ENCODE measurements at regions not wholly inside any gene's neighbourhood (a gene's known extent, or its start where the extent isn't known, plus 50 kb on each side); places are given as distances from the start of the nearest gene placed in this dataset.

DNA sequence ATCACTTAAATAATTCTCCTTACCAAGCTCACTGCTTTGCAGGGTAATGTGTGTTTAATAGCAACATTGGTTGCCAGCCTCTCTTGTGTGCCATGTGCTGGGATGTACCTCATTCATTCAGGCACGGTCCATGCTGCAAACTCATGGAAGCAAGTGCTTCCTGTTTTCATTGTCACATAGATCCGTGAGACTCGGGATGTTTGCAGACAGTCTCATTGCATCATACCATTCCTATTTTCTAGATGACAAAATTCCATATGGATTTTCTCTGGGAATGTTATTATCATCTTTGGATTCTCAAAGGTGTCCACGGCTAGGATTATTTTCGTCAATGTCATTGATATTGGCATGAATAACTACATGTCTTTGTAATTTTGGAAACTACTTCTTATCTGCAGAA lies 60.0 kb upstream of the HDAC4 start:
- TF ChIP-seq POLR2A (IDR thresholded peaks at IDR 0.05) (no peak), EP300 (IDR thresholded peaks at IDR 0.05) (no peak)
- TF ChIP-seq, protein P1, sequence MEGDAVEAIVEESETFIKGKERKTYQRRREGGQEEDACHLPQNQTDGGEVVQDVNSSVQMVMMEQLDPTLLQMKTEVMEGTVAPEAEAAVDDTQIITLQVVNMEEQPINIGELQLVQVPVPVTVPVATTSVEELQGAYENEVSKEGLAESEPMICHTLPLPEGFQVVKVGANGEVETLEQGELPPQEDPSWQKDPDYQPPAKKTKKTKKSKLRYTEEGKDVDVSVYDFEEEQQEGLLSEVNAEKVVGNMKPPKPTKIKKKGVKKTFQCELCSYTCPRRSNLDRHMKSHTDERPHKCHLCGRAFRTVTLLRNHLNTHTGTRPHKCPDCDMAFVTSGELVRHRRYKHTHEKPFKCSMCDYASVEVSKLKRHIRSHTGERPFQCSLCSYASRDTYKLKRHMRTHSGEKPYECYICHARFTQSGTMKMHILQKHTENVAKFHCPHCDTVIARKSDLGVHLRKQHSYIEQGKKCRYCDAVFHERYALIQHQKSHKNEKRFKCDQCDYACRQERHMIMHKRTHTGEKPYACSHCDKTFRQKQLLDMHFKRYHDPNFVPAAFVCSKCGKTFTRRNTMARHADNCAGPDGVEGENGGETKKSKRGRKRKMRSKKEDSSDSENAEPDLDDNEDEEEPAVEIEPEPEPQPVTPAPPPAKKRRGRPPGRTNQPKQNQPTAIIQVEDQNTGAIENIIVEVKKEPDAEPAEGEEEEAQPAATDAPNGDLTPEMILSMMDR (IDR thresholded peaks at IDR 0.05) = no peak
- Histone ChIP-seq H3K4me1 (peaks cover 0 to 27% (median 5%) of the 10 kb centered on the region in 4 donors), H3K27ac (no peak overlapping the region), H3K4me3 (no peak overlapping the region), H3K27me3 (no peaks in the 10 kb centered on the region), H3K36me3 (no peaks in the 10 kb centered on the region), H3K9me3 (no peaks in the 10 kb centered on the region)
- DNase-seq (ENCODE audit: low spot score in 2 of 2) = no peak
- 64 to 74% methylated on average over 5 of the region's 5 CpGs for WGBS, 2 donors

DNA sequence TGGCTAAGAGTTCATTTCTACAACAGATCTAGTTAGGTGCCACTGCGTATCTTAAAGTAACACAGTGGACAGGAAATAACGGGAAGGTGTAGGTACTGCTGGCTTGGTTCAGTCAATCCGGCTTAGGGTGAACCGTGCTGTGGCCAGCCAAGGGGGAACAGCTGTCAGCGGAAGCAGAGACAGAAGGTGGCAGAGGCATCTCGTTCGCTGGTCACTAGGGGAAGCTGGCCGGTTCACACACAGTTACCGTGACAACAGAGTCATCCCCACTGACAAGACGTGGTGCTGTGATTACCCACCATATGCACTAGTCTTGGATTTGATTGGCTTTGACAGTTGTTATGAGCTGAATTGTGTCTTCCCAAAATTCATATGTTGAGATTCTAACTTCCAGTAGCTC lies 58.8 kb upstream of the HDAC4 start:
- DNase-seq (ENCODE audit: low spot score in 2 of 2) = no peak
- H3K27ac ChIP-seq = no peak overlapping the region
- no peaks in the 10 kb centered on the region for H3K36me3 ChIP-seq
- TF ChIP-seq, protein P1 (IDR thresholded peaks at IDR 0.05) = no peak
- TF ChIP-seq EP300 (IDR thresholded peaks at IDR 0.05) (no peak), POLR2A (IDR thresholded peaks at IDR 0.05) (no peak)
- peaks cover 0 to 15% (median 5%) of the 10 kb centered on the region in 4 donors for H3K4me1 ChIP-seq
- peaks cover 0 to under 1% (median 0%) of the 10 kb centered on the region in 4 donors for H3K9me3 ChIP-seq
- WGBS, 2 donors = 84 to 87% methylated on average over 10 of the region's 10 CpGs
- H3K27me3 ChIP-seq = no peaks in the 10 kb centered on the region
- H3K4me3 ChIP-seq = no peak overlapping the region

DNA sequence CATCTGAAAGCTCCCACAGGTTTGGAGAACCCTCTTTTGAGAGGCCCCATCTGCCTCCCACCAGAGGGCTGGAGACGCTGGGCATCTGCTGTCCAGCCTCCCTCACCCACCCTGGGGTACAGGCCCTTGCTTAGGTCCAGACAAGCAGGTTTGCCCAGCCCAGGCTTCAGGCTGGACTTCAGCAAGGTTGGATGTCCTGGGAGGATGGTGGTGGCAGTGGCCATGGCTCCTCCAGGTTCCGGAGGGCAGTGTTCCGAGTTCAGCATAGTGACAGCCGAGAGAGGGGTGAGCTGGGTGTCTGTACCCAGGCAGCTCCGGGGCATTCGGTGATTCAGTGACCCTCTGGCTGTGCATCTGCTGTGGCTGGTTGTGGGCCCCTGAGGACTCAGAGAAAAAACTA lies 58.2 kb upstream of the HDAC4 start:
- H3K9me3 ChIP-seq = peaks cover 0 to 6% (median under 1%) of the 10 kb centered on the region in 4 donors
- H3K4me3 ChIP-seq = no peak overlapping the region
- H3K27me3 ChIP-seq = no peaks in the 10 kb centered on the region
- no peaks in the 10 kb centered on the region for H3K36me3 ChIP-seq
- no peak overlapping the region for H3K27ac ChIP-seq
- no peak for TF ChIP-seq EP300 (IDR thresholded peaks at IDR 0.05)
- TF ChIP-seq POLR2A (IDR thresholded peaks at IDR 0.05) = no peak
- TF ChIP-seq, protein P1 (IDR thresholded peaks at IDR 0.05) = no peak
- peaks cover 0 to 10% (median 4%) of the 10 kb centered on the region in 4 donors for H3K4me1 ChIP-seq
- WGBS, 2 donors = 94 to 96% methylated on average over 6 of the region's 6 CpGs
- DNase-seq (ENCODE audit: low spot score in 2 of 2) = no peak

DNA sequence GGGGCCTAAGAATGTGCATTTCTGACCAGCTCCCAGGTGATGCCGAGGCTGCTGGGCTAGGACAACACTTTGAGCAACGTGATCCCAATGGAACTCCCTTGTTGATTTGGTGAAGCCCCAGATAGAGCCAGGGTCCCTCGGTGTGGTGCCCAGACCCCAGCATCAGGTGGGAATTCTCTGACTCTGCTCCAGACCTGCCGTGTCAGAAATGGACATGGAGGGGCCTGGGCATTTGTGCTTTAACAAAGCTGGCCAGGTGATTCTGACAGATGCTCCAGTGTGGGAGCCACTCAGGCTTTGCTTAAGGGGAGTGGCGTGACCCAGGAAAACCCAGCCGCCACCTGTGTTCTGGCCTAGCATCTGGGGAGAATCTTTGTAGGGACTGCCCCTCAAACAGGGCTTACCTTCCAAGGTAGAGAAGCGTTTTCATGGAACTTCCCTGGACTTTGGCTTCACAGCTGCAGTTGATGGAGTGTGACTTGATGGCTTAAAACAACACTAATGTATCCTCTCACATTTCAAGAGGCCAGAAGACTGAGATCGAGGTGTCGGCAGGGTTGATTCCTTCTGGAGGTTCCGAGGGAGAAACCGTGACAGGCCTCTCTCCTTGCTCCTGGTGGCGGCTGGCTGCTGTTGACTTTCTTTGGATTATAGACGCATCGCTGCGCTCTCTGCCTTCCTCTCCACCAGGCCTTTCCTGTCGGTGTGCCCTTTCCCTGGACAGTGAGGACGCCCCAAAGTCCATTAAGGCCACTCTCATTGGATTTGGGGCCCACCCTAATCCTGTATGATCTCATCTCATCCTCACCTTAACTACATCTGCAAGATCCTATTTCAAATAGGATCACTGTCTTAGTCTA lies 57.0 kb upstream of the HDAC4 start:
- TF ChIP-seq, protein P1 (IDR thresholded peaks at IDR 0.05) = no peak
- TF ChIP-seq EP300 (IDR thresholded peaks at IDR 0.05) (no peak), POLR2A (IDR thresholded peaks at IDR 0.05) (no peak)
- 90 to 94% methylated on average over 16 to 17 of the region's 17 CpGs for WGBS, 2 donors
- Histone ChIP-seq H3K36me3 (no peaks in the 10 kb centered on the region), H3K4me1 (no peaks in the 10 kb centered on the region), H3K27ac (no peak overlapping the region), H3K4me3 (no peak overlapping the region), H3K9me3 (peaks cover 0 to 17% (median 4%) of the 10 kb centered on the region in 4 donors), H3K27me3 (no peaks in the 10 kb centered on the region)
- no peak for DNase-seq (ENCODE audit: low spot score in 2 of 2)

DNA sequence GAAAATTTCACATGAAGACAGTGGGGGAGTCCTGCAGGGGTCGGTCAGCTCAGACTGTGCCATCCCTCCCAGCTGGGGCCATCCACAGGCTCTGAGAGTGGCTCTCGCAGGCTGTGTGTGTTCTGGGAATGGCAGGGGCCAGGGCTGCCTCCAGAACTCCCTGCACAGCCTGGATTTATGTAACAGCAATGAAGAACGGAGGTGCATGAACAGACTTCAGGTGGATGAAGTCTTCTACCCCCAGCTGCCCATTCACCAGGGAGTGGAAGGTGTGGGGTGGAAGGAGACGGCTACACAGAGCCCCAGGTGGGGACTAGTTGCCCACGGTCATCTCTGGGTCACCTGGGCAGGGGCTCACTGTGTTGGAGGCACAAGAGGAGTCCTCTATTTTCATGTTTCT lies 56.1 kb upstream of the HDAC4 start:
- Histone ChIP-seq H3K36me3 (no peaks in the 10 kb centered on the region), H3K27me3 (no peaks in the 10 kb centered on the region), H3K4me3 (no peak overlapping the region), H3K9me3 (peaks cover 0 to 26% (median 7%) of the 10 kb centered on the region in 4 donors), H3K4me1 (no peaks in the 10 kb centered on the region), H3K27ac (no peak overlapping the region)
- DNase-seq (ENCODE audit: low spot score in 2 of 2) = no peak
- 80 to 96% methylated on average over 5 of the region's 5 CpGs for WGBS, 2 donors
- TF ChIP-seq EP300 (IDR thresholded peaks at IDR 0.05) (no peak), POLR2A (IDR thresholded peaks at IDR 0.05) (no peak)
- TF ChIP-seq, protein P1 (IDR thresholded peaks at IDR 0.05) = no peak

All from tibial nerve (tissue), 4 donors.